ENCODE measurements at regions not wholly inside any gene's neighbourhood (a gene's known extent, or its start where the extent isn't known, plus 50 kb on each side); places are given as distances from the start of the nearest gene placed in this dataset.

DNA sequence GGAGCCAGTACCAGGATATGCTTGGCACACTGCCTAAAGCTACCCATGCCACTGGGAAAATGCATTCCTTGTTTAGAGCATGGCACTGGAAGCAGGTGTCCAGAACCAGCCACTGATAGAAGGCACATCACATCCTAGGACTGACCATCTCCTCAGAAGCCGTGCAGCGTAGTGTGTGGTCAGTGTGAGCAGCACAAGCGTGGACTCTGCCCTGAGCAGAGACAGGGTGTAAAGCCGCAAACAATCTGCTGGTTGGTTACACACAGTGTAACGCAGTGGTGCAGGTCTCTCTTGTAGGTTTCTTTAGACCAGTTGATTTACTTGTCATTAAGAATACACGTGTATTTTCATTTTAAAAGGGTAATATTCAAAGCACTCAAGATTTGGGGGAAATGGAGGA lies 377.8 kb upstream of the HS6ST1 start:
- no TSS peak for BruUV-seq (replicated peaks)
- H3K4me1 ChIP-seq (replicated peaks; ENCODE audit: insufficient read depth): 0 out of 2 replicates have a peak, but pooled peaks cover 7% of the 10 kb centered on the region
- TF ChIP-seq CTCF (conservative IDR thresholded peaks at IDR 0.05) (no peak), EZH2 (IDR thresholded peaks at IDR 0.05; ENCODE audit: low read depth) (no peak)
- no peaks in the 10 kb centered on the region for H3F3A ChIP-seq (ENCODE audit: insufficient read depth, low read depth)
- H2AFZ ChIP-seq: no peak overlapping the region
- H3K4me2 ChIP-seq: no peak overlapping the region
- no peaks in the 10 kb centered on the region for H3K9me3 ChIP-seq (ENCODE audit: insufficient read depth, low read depth)
- H4K20me1 ChIP-seq (ENCODE audit: insufficient read depth): no peaks in the 10 kb centered on the region
- POLR2A ChIA-PET (ENCODE audit: unreplicated experiment): no interaction called here
- intact Hi-C loops (cut with micrococcal nuclease; ENCODE audit: unreplicated experiment): no loop called here
- H3K4me3 ChIP-seq: no peak overlapping the region
- H3K36me3 ChIP-seq (ENCODE audit: low read depth): no peaks in the 10 kb centered on the region
- no peak overlapping the region for H3K27ac ChIP-seq
- H3K79me2 ChIP-seq (ENCODE audit: low read depth): no peaks in the 10 kb centered on the region
- H3K9me2 ChIP-seq (ENCODE audit: insufficient read depth): no peaks in the 10 kb centered on the region; the same call in 1 of the 2 replicates
- peaks cover 6% of the 10 kb centered on the region; the same call in 1 of the 2 replicates for H3K27me3 ChIP-seq (ENCODE audit: insufficient read depth, low read depth)
- CTCF ChIA-PET: no interaction called here
- no peak for DNase-seq

GRCh38 chr2:128701418-128701817 lies 382.8 kb upstream of the HS6ST1 start:
- Histone ChIP-seq H3K9me2 (ENCODE audit: insufficient read depth) (no peaks in the 10 kb centered on the region; the same call in 1 of the 2 replicates), H3F3A (ENCODE audit: insufficient read depth, low read depth) (no peaks in the 10 kb centered on the region; the same call in 1 of the 2 replicates), H3K9me3 (ENCODE audit: insufficient read depth, low read depth) (no peaks in the 10 kb centered on the region), H3K79me2 (ENCODE audit: low read depth) (no peaks in the 10 kb centered on the region), H3K4me3 (no peak overlapping the region), H3K4me2 (no peak overlapping the region), H3K27me3 (ENCODE audit: insufficient read depth, low read depth) (no peaks in the 10 kb centered on the region; the same call in 1 of the 2 replicates), H3K27ac (no peak overlapping the region), H2AFZ (no peak overlapping the region), H3K36me3 (ENCODE audit: low read depth) (no peaks in the 10 kb centered on the region), H3K4me1 (replicated peaks; ENCODE audit: insufficient read depth) (0 out of 2 replicates have a peak, but pooled peaks cover 7% of the 10 kb centered on the region), H4K20me1 (ENCODE audit: insufficient read depth) (no peaks in the 10 kb centered on the region)
- no TSS peak for BruUV-seq (replicated peaks)
- POLR2A ChIA-PET (ENCODE audit: unreplicated experiment): no interaction called here
- no peak for TF ChIP-seq CTCF (conservative IDR thresholded peaks at IDR 0.05)
- no peak for TF ChIP-seq EZH2 (IDR thresholded peaks at IDR 0.05; ENCODE audit: low read depth)
- CTCF ChIA-PET: no interaction called here
- intact Hi-C loops (cut with micrococcal nuclease; ENCODE audit: unreplicated experiment): no loop called here
- DNase-seq: no peak

- H3K9me2 ChIP-seq (ENCODE audit: insufficient read depth): no peaks in the 10 kb centered on the region; the same call in 1 of the 2 replicates
- H3K27ac ChIP-seq: no peak overlapping the region
- H3K79me2 ChIP-seq (ENCODE audit: low read depth): no peaks in the 10 kb centered on the region
- no peak for TF ChIP-seq CTCF (conservative IDR thresholded peaks at IDR 0.05)
- TF ChIP-seq EZH2 (IDR thresholded peaks at IDR 0.05; ENCODE audit: low read depth): no peak
- intact Hi-C loops (cut with micrococcal nuclease; ENCODE audit: unreplicated experiment): no loop called here
- H3K9me3 ChIP-seq (ENCODE audit: insufficient read depth, low read depth): peaks cover 4% of the 10 kb centered on the region; the same call in 1 of the 2 replicates
- no peak for DNase-seq
- 0 out of 2 replicates have a peak, but pooled peaks cover 7% of the 10 kb centered on the region for H3K4me1 ChIP-seq (replicated peaks; ENCODE audit: insufficient read depth)
- POLR2A ChIA-PET (ENCODE audit: unreplicated experiment): no interaction called here
- H3K4me2 ChIP-seq: no peak overlapping the region
- no peak overlapping the region for H3K4me3 ChIP-seq
- no peaks in the 10 kb centered on the region for H3K27me3 ChIP-seq (ENCODE audit: insufficient read depth, low read depth)
- no TSS peak for BruUV-seq (replicated peaks)
- no peaks in the 10 kb centered on the region; the same call in 1 of the 2 replicates for H3F3A ChIP-seq (ENCODE audit: insufficient read depth, low read depth)
- no peaks in the 10 kb centered on the region for H3K36me3 ChIP-seq (ENCODE audit: low read depth)
- no peaks in the 10 kb centered on the region for H4K20me1 ChIP-seq (ENCODE audit: insufficient read depth)
- CTCF ChIA-PET: no interaction called here
- no peak overlapping the region for H2AFZ ChIP-seq
Measured at GRCh38 chr2:128702616-128703015, 383.9 kb upstream of the HS6ST1 start.
